Lower leg skin (tissue), 4 donors: ENCODE measurements at regions not wholly inside any gene's neighbourhood (a gene's known extent, or its start where the extent isn't known, plus 50 kb on each side); places are given as distances from the start of the nearest gene placed in this dataset.
A peak's percentile ranks its signal among the peaks of the same experiment; 100 is the strongest.

ENCODE experiments used
- DNase-seq, 2 donors: peaks; one replicate each; pipeline ENCODE4 v3.0.0-alpha.2; 2019; ENCODE audit warnings: low spot score in 2 of 2
- H3K4me3 ChIP-seq: fragments of 200-600 bp; sonication (generic); 2 replicates; pipeline ENCODE4 v1.5.1; 2017; ENCODE audit warnings: mild to moderate bottlenecking, low read depth; ENCODE audit not compliant: poor library complexity, severe bottlenecking
- CTCF ChIP-seq, 3 donors: fragments of 450-650 bp; IDR thresholded peaks; one replicate each; pipeline ENCODE4 v1.5.1; 2016; ENCODE audit warnings: antibody characterized with exemption in 3 of 3, mild to moderate bottlenecking in 3 of 3, moderate library complexity in 2 of 3
- POLR2A ChIP-seq, 2 donors: fragments of 450-650 bp; IDR thresholded peaks; one replicate each; pipeline ENCODE4 v1.6.1; 2016 to 2017; ENCODE audit warnings: antibody characterized with exemption in 2 of 2, mild to moderate bottlenecking in 1 of 2, moderate library complexity in 1 of 2
- WGBS, 2 donors: methylation state at CpG; one replicate each; pipeline ENCODE4 v1.1.5; 2018; 5-methylcytosine and 5-hydroxymethylcytosine counted together
- intact Hi-C: fragments of 100-400 bp; cut with DNase I; formaldehyde crosslinking; loops from one replicate; pipeline ENCODE4 v1.15.0; 2023; ENCODE audit warnings: low total_unique reads

DNA sequence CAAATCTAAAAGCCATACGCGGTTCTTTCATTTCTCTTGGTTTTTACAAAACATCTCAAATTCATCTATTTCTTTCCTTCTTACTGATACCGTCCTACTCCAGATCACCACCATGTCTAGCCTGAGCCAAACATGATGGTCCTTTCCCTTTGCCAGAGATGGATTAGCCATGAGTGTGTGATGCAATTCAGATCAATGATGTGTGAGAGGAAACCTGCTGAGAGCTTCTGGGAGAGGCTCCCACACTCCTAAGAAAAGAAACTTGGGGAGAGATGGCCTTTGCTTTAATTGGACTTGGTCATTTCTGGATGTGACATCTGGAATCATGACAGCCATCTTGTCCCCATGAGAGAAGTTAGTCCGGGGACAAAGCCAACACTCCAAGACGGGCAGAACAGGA lies 367.2 kb downstream of the FGFR2 start:
- TF ChIP-seq POLR2A (IDR thresholded peaks at IDR 0.05): no peak
- no peak for TF ChIP-seq CTCF (IDR thresholded peaks at IDR 0.05)
- no peak overlapping the region for H3K4me3 ChIP-seq
- no peak for DNase-seq
- 72 to 76% methylated on average over 5 of the region's 5 CpGs for whole genome bisulfite sequencing, 2 donors
- intact Hi-C loops: no loop called here

GRCh38 chr10:121232494-121232893 lies 365.8 kb downstream of the FGFR2 start:
- TF ChIP-seq POLR2A (IDR thresholded peaks at IDR 0.05) (no peak), CTCF (IDR thresholded peaks at IDR 0.05) (no peak)
- H3K4me3 ChIP-seq: no peak overlapping the region
- 90 to 91% methylated on average over 10 of the region's 10 CpGs for WGBS, 2 donors
- intact Hi-C loops: no loop called here
- DNase-seq: no peak

DNA sequence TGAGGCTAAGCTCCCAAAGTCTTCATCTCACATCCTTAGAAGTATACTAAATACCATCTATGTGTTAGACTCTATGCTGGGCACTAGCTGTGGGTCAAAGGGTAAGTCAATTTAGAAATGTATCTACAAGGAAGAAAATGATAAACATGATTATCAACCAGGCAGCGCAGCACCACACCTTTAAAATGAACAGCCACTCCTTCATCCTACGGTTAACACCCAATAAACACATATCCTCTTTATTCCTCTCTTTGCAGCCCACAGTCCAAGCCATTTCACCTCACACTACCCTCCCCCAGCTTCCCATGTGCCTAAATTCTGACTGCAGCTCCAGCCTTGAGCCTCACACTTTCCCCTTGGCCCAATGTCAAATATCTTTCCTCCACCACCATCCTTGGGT lies 362.6 kb downstream of the FGFR2 start:
- TF ChIP-seq CTCF (IDR thresholded peaks at IDR 0.05) (no peak), POLR2A (IDR thresholded peaks at IDR 0.05) (no peak)
- no peak overlapping the region for H3K4me3 ChIP-seq
- DNase-seq: no peak
- 89 to 96% methylated on average over 2 of the region's 2 CpGs for WGBS, 2 donors
- intact Hi-C loops: no loop called here

DNA sequence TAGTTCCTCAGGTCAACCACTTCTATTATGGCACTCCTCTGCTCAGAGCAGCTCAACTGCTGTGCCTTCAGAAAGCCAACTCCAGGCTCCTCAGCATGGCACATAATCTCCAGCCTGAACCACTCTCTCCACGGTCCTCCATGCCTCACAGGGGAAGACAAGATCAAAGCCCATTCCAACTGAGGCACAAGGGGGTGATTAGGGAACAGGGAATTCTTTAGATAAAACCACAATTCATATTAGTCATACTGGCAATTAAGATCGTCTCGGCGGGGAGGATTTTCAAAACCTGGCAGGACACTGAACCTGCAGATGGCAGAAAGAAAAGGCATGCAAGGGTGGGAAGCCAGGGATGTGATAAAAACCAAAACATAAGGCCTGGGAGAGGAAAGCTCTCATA lies 361.6 kb downstream of the FGFR2 start:
- intact Hi-C loops: no loop called here
- no peak overlapping the region for H3K4me3 ChIP-seq
- DNase-seq: no peak
- TF ChIP-seq POLR2A (IDR thresholded peaks at IDR 0.05): no peak
- no peak for TF ChIP-seq CTCF (IDR thresholded peaks at IDR 0.05)
- WGBS, 2 donors: 49 to 69% methylated on average over 4 of the region's 4 CpGs

GRCh38 chr10:121237718-121238117 lies 360.5 kb downstream of the FGFR2 start:
- H3K4me3 ChIP-seq: no peak overlapping the region
- intact Hi-C loops: no loop called here
- no peak for DNase-seq
- WGBS, 2 donors: 81 to 82% methylated on average over 2 of the region's 2 CpGs
- TF ChIP-seq POLR2A (IDR thresholded peaks at IDR 0.05) (no peak), CTCF (IDR thresholded peaks at IDR 0.05) (no peak)

DNA sequence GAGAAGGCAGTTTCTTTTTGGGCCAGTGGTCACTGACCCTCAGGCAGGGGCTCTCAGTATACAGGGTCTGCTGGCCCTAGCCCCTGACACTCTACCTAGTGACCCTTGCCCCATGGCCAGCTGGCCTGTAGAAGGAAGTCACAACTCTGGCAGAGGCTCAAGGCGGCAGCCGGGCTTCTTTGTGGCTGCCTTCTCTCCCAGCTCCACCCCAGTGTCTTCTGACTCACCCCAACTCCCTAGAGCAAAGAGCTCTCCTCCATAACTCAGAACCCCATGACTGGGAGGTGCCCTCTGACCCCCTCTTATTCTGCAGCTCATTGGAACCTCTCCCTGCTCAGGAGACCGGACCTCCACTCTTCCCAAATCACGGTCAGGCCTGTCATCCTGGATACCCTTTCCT lies 358.2 kb downstream of the FGFR2 start:
- no peak overlapping the region for H3K4me3 ChIP-seq
- DNase-seq: peak in 1 of 2 donors; percentile 34
- intact Hi-C loops: no loop called here
- TF ChIP-seq POLR2A (IDR thresholded peaks at IDR 0.05) (no peak), CTCF (IDR thresholded peaks at IDR 0.05) (no peak)
- 42 to 56% methylated on average over 4 of the region's 4 CpGs for WGBS, 2 donors
